ENCODE measurements at regions not wholly inside any gene's neighbourhood (a gene's known extent, or its start where the extent isn't known, plus 50 kb on each side); places are given as distances from the start of the nearest gene placed in this dataset.
"Not testable (repeated sequence)": the region's sequence is repeated elsewhere in the genome, so short reads cannot be mapped to it uniquely, and the experiment has no call there.

- no peak for TF ChIP-seq CTCF (IDR thresholded peaks at IDR 0.05; ENCODE audit: insufficient read depth, low read length, poor library complexity, severe bottlenecking)
- no peaks in the 10 kb centered on the region for H3K36me3 ChIP-seq (ENCODE audit: control insufficient read depth, insufficient read depth, low read length)
- no peaks in the 10 kb centered on the region for H3K27me3 ChIP-seq (ENCODE audit: control insufficient read depth, insufficient read depth, low read length)
- DNase-seq (ENCODE audit: low read depth), result no peak
- H3K4me3 ChIP-seq (ENCODE audit: low read depth, low read length), result no peak overlapping the region
Observed at GRCh38 chr4:53844133-53844532, 220.3 kb downstream of the CHIC2 start.

- Histone ChIP-seq H3K27me3 (ENCODE audit: control insufficient read depth, insufficient read depth, low read length) (no peaks in the 10 kb centered on the region), H3K4me3 (ENCODE audit: low read depth, low read length) (no peak overlapping the region), H3K36me3 (ENCODE audit: control insufficient read depth, insufficient read depth, low read length) (no peaks in the 10 kb centered on the region)
- DNase-seq (ENCODE audit: low read depth), result no peak
- no peak for TF ChIP-seq CTCF (IDR thresholded peaks at IDR 0.05; ENCODE audit: insufficient read depth, low read length, poor library complexity, severe bottlenecking)
Observed at GRCh38 chr4:53841711-53842110, 222.7 kb downstream of the CHIC2 start.

GRCh38 chr4:53840643-53841042, 223.8 kb downstream of the CHIC2 start:
- no peak overlapping the region for H3K4me3 ChIP-seq (ENCODE audit: low read depth, low read length)
- H3K36me3 ChIP-seq (ENCODE audit: control insufficient read depth, insufficient read depth, low read length), result no peaks in the 10 kb centered on the region
- no peaks in the 10 kb centered on the region for H3K27me3 ChIP-seq (ENCODE audit: control insufficient read depth, insufficient read depth, low read length)
- DNase-seq (ENCODE audit: low read depth), result no peak
- TF ChIP-seq CTCF (IDR thresholded peaks at IDR 0.05; ENCODE audit: insufficient read depth, low read length, poor library complexity, severe bottlenecking), result no peak

DNA sequence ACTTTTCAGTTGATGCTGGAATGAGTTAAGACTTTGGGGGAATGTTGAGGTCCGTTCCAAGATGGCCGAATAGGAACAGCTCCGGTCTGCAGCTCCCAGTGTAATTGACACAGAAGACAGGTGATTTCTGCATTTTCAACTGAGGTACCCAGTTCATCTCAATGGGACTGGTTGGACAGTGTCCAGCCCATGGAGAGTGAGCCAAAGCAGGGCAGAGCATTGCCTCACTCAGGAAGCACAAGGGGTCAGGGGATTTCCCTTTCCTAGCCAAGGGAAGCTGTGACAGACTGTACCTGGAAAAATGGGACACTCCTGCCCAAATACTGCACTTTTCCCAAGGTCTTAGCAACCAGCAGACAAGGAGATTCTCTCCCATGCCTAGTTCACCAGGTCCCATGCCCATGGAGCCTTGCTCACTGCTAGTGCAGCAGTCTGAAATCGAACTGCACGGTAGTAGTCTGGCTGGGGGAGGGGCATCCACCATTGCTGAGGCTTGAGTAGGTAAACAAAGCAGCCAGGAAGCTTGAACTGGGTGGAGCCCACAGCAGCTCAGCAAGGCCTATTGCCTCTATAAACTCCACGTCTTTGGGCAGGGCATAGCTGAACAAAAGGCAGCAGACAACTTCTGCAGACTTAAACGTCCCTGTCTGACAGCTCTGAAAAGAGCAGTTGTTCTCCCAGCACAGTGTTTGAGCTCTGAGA, 231.0 kb downstream of the CHIC2 start:
- not testable (repeated sequence) for H3K36me3 ChIP-seq (ENCODE audit: control insufficient read depth, insufficient read depth, low read length); H3K27me3 ChIP-seq (ENCODE audit: control insufficient read depth, insufficient read depth, low read length); H3K4me3 ChIP-seq (ENCODE audit: low read depth, low read length); DNase-seq (ENCODE audit: low read depth)

GRCh38 chr4:53832549-53832948, 231.9 kb downstream of the CHIC2 start:
- H3K36me3 ChIP-seq (ENCODE audit: control insufficient read depth, insufficient read depth, low read length), result no peaks in the 10 kb centered on the region
- no peak for TF ChIP-seq CTCF (IDR thresholded peaks at IDR 0.05; ENCODE audit: insufficient read depth, low read length, poor library complexity, severe bottlenecking)
- H3K4me3 ChIP-seq (ENCODE audit: low read depth, low read length), result no peak overlapping the region
- DNase-seq (ENCODE audit: low read depth), result no peak
- no peaks in the 10 kb centered on the region for H3K27me3 ChIP-seq (ENCODE audit: control insufficient read depth, insufficient read depth, low read length)

DNA sequence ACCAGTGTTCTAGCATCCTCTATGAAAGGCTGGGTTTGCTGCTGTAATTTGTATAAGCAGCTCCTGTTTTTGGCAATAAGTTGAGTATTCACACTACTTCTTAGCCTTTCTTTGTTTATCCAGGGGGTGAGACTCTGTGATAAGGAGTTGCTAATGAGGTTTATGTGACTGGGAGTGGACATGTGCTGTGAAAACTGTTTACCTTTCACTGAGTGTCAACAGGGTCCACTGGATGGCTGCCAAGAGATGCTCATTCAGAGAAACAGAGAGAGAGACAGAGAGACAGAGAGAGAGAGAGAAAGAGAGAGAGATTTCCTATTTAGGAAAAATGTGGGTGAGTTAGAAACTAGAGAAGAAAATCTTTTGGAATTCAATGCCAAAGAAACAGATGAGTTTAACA, 233.9 kb downstream of the CHIC2 start:
- TF ChIP-seq CTCF (IDR thresholded peaks at IDR 0.05; ENCODE audit: insufficient read depth, low read length, poor library complexity, severe bottlenecking), result no peak
- no peak overlapping the region for H3K4me3 ChIP-seq (ENCODE audit: low read depth, low read length)
- DNase-seq (ENCODE audit: low read depth), result no peak
- no peaks in the 10 kb centered on the region for H3K36me3 ChIP-seq (ENCODE audit: control insufficient read depth, insufficient read depth, low read length)
- no peaks in the 10 kb centered on the region for H3K27me3 ChIP-seq (ENCODE audit: control insufficient read depth, insufficient read depth, low read length)
